GM12874 (cell line): ENCODE measurements at regions not wholly inside any gene's neighbourhood (a gene's known extent, or its start where the extent isn't known, plus 50 kb on each side); places are given as distances from the start of the nearest gene placed in this dataset.

Experiments used
- CTCF ChIP-seq: IDR thresholded peaks from 2 replicates; pipeline ENCODE4 v1.5.1; 2011; ENCODE audit warnings: low read depth, mild to moderate bottlenecking, control low read depth, low read length, moderate library complexity; ENCODE audit not compliant: insufficient read depth

GRCh38 chr18:78889250-78889649 lies 90.4 kb upstream of the SALL3 start:
- TF ChIP-seq CTCF, result no peak

- TF ChIP-seq CTCF, result no peak
Measured at GRCh38 chr18:78890388-78890787, 89.2 kb upstream of the SALL3 start.

- TF ChIP-seq CTCF, result no peak
Measured at GRCh38 chr18:78891185-78891762, 88.3 kb upstream of the SALL3 start.

GRCh38 chr18:78892177-78892576 lies 87.4 kb upstream of the SALL3 start:
- TF ChIP-seq CTCF, result no peak

GRCh38 chr18:78892721-78893120 lies 86.9 kb upstream of the SALL3 start:
- TF ChIP-seq CTCF, result no peak

- TF ChIP-seq CTCF, result no peak
Measured at GRCh38 chr18:78893281-78894032, 86.2 kb upstream of the SALL3 start.

- no peak for TF ChIP-seq CTCF
Measured at GRCh38 chr18:78894033-78894305, 85.6 kb upstream of the SALL3 start.
